ENCODE measurements at regions not wholly inside any gene's neighbourhood (a gene's known extent, or its start where the extent isn't known, plus 50 kb on each side); places are given as distances from the start of the nearest gene placed in this dataset.

DNA sequence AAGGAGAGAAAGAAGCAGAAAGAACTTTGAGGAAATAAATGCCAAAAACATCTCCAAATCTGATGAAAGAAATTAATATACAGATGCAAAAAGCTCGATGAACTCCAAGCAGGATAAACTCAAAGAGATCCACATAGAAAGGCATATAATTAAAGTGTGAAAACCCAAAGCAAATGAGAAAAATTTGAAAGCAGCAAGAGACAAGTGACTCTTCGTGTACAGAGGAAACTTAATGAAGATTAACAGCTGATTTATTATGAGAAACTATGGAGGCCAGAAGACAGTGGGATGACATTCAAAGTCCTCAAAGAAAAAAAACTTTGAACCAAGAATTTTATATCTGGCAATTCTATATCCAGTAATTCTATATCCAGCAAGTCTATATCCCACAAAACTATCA lies 163.0 kb upstream of the TMCC3 start:
- no peak for DNase-seq

DNA sequence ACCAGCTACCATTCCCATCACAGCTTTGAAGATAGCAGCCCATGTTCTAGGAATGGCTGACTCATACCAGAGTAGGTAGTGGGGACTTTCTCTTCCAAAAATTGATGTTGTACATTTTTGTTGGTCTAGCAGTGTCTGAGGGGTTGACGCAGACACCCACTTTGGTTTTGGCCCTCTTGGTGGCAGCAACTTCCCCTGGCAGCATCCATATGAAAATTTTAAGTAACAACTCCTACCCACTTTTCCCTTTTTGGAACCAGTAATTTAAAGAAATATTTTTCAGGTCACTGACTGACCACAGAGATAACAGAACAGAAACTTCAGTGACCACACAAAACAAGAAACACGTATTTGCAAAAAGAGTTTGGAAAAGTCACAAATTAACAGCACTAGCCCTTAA lies 162.0 kb upstream of the TMCC3 start:
- no peak for DNase-seq

DNA sequence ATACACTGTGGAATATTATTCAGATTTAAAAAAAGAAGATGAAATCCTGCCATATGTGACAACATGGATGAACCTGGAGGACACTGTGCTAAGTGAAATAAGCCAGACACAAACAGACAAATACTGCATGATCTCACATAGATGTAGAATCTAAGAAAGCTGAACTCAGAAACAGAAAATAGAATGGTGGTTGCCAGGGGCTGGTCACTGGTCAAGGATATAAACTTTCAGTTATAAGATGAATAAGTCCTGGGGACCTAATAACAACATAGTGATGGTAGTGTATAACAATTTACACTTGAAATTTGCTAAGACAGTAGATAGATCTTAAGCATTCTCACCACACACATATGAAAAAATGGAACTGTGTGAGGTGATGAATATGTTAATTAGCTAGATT lies 161.3 kb upstream of the TMCC3 start:
- DNase-seq = no peak

DNA sequence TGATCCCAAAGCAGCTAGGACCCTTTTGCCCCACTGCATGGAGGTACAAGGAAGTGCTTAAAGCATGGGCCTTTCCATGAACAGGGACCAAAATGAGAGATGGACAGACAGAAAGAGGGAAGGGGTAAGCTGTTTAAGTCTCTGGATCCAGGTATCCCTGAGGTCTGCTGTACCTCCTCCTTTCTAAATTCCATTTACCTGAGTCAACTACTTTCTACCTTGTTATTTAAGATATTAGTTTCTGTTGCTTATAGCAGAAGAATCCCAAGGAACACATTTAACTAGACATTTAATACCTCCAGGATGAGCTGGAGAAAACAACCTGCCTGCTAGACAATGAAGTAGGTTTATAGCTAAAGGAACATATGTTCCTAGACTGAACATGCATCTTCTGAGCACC lies 157.6 kb upstream of the TMCC3 start:
- DNase-seq = no peak

DNA sequence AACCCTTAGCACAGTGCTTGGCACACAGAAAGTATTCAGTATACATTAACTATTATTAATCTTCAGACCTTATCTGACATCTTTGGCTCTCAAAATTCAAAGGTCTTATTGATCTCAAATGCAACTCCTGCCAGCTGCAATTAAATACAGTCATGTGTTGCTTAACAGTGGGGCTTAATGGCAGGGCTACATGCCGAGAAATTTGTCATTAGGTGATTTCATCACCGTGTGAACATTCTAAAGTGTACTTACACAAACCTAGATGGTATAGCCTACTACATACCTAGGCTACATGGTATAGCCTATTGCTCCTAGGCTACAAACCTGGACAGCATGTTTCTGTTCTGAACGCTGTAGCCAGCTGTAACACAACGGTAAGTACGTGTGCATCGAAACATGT lies 156.3 kb upstream of the TMCC3 start:
- DNase-seq = no peak

DNA sequence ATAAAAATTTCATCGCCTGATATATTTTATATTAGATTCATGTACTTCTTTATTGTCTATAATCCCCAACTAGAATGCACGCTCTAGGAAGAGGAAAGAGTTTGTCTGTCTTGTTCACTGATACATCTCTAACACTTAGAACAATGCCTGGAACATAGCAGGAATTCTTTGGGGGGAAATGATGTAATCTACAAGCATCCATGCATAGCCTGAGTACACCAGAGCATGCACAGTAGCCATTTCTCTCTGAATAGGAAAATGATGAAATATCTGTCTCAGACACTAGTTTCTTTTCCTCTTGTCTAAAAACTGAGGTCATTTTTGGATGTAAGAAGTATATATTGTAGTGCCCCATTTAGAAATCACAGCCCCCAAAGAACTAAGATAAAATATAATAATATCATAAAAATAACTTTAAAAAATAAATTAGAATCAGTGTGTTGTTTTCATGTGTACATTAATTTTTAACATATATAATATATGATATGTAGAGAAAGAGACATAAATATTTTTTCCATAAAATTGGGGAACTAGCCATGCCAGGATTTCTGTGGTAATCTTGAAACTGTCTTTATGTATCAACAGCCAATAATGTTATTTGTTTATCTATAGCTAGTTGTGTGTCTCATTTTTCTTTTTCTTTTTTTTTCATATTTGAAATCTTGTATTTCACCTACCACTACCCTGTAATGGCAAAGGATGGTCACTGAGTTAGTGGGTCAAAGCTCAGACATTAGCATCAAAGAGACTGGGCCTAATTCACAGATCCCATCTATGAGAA lies 155.6 kb upstream of the TMCC3 start:
- DNase-seq = no peak

DNA sequence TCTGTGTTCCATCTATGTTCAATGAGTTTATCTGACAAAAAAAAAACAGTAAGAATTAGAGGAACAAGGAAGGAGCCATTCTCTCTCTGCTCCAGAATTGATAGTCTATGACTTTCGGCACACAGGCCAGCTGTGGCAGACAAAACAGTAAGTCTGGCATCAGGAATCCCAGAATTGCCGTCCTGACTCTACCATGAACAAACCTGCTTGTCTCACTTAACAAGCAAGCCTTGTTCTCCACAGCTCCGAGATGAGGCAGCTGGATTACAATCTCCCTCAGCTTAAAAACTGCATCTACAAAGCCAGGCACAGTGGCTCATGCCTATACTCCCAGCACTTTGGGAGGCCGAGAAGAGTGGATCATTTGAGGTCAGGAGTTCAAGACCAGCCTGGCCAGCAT lies 153.6 kb upstream of the TMCC3 start:
- DNase-seq = no peak

DNA sequence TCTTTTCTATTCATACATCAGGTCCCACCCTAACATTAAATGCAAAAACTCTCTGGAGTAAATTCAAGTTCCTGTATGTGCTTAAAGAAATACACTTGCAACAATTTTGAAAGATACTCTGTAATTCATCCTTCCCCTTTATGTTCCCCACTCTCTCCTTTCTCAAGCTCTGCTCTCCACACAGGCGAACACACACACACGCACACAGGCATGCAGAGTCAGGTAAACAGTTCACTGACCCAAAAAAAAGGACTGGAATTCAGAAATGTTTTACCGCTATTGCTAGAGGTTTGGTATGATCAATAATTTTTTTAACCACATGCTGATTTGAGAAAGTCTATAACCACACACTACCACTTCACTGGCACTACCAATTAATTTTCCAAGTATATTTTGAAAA lies 152.4 kb upstream of the TMCC3 start:
- no peak for DNase-seq

DNA sequence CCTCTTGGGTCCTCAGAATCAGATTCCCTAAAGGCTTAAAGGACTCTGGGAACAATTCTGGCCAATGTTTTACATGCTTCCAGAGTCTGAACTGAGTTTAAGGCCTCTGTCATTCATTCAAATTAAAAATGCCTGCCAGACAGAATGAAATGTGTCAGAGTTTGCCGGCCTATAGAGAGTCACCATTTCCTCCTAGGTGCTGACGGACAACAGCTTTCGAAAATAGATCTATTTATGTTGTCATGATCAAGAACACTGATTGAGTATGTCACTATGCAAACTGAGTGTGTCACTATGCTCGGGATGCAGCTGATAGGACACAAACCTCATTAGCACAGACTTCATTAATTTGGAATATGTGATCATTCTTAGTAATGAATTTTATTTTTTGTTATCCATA lies 151.4 kb upstream of the TMCC3 start:
- no peak for DNase-seq

DNA sequence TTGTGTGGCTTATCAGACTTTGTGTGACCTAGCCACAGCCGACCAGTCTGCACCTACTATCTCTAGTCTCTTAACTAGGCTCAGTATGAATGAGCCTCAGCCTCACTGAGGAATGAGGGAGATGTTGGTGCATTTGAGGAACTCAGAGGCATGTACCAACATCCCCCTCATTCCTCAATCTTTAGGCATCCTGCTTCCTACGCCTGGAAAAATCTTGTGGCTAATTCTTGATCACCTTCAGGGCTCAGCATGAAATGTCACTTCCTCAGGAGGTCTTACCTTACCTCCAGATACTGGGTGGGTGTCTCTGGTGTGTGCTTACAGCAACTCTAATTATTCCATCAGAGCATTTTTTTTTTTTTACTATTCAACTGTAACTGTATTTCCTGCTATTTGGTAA lies 148.8 kb upstream of the TMCC3 start:
- no peak for DNase-seq

DNA sequence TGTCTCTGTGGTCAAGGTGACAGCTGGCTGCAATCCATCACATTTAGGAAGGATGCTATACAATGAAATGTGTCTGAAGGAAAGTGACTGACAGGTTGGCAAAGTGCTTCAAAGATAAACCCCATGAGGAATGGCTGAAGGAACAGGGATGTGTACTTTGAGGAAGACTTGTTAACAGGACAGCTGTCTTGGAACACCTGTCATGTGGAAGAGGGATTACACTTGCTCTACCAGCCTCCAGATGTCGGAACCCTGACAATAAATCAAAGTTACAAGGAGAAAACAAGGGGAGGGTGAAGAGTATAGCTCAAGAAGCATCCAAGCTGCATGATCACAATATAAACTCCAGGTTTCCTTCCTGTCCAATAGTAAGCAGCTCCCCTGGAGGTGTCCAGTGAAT lies 147.8 kb upstream of the TMCC3 start:
- DNase-seq = no peak

DNA sequence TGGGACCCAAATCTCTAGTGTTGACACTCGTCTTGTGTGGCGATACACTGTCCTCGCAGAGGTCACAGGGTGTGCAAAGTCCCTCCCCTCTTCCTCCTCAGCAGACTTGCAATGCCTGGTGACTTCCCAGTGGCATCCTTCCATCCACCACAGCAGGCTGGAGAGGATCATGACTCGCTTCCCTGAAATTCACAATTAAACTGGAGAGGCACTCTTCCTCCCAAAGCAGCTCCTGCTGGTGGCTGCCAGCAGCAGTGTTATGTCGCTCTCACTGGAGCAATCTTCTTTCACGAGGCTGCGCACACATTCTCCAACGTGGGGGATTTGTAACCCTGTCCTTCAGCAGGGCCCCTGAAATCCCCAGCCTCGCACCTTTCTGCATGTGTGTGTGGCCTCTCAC lies 145.2 kb upstream of the TMCC3 start:
- no peak for DNase-seq

DNA sequence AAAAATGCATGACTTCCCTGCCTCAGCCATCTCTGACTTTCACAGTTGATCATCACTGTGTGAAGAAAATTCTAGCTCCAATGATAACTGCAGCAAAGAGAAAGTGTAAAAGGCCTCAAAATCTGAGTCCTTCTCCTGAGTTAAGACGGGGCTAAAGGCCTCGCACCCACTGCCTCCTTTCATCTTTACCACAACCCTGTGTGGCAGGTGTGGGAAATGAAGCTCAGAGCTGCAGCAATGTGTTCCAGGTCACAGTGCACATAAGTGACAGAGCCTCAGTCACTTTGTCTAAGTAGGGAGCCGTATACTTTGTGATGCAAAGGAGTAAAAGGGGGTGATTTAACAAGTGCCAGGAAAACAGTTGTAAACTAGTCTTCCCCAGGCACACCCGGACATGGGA lies 144.7 kb upstream of the TMCC3 start:
- DNase-seq = no peak

DNA sequence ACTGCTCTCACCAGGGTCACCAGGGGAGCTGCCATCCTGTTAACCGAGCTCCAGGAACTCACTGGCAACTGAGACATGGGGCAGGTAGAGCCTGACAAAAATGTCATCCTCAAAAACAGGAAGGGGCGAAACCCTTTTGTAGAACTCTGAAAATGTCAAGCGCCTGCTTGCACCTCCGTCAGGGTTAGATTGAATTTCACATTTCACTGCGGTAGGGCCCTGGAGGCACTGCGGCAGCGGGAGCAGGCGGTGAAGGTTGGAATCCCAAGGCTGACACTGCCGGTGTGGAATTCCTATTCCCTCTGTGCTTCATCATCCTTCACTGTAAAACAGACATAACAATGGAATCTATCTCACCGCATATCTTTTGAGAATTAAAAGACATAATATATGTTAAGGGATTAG lies 142.8 kb upstream of the TMCC3 start:
- DNase-seq = peak; percentile 5

DNA sequence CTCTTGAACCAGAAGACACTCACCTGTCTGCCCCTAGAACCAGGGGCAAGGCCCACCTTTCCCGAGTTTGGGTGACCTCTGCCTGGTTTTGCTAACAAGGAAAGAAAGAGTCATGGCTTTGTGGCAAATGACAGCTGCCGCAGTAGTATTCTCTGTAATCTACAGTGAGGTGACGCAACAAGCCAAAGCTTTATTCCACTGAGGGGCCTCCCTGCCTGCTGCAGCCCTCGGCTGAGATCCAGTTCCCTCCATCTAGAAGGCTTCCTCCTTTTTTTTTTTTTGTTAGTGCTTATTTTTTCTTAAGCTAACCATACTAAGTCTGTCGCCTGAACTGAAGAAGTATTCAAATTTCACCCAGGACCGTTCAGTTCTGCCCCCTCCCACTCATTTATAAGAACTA lies 142.3 kb upstream of the TMCC3 start:
- no peak for DNase-seq

DNA sequence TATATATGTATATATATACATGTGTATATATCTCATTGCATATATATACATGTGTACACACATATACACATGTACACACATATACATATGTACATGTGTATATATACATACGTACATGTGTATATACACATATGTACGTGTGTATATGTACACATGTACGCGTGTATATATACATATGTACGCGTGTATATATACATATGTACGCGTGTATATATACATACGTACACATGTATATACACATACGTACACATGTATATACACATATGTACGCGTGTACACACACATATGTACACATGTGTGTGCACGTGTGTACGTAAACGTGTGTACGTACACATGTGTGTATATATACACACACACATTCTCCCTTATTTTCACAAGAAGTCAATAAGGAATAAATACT lies 141.6 kb upstream of the TMCC3 start:
- no peak for DNase-seq

DNA sequence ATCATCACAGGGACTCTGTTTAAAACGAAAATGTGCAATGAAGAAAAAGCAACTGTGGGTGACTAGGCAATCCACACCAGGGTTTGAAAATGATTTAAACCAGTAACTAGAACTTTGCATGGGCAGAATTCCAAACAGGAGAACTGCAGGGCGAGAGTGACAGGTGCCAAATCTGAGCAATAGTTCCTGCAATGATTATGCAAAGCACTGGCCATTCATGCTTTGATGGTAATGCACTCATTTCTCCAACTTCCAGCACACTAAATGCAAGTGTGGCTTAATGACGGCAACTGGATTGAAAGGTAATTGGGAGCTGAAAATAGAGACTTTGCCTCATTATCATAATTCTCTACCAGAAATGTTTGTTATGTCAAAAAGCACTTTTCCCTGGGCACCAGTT lies 140.5 kb upstream of the TMCC3 start:
- DNase-seq = no peak

DNA sequence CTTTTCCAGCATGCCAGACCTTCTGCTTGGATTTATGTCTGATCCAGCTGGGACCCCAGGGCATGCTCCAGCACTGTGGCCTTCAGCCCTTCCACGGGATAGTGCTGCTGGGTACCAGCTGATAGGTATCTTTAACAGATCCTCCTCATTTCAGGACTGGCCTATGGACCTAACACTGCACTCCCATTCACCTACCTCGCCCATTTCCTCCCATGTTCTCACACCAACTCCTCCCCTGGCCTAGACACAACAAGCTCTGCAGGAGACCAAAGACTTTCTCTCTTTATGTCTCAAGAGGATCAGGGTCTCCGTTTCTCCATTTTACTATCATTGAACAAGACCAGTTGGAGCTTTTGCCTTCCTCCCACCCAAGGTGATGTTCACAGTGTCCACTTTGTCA lies 140.0 kb upstream of the TMCC3 start:
- no peak for DNase-seq

DNA sequence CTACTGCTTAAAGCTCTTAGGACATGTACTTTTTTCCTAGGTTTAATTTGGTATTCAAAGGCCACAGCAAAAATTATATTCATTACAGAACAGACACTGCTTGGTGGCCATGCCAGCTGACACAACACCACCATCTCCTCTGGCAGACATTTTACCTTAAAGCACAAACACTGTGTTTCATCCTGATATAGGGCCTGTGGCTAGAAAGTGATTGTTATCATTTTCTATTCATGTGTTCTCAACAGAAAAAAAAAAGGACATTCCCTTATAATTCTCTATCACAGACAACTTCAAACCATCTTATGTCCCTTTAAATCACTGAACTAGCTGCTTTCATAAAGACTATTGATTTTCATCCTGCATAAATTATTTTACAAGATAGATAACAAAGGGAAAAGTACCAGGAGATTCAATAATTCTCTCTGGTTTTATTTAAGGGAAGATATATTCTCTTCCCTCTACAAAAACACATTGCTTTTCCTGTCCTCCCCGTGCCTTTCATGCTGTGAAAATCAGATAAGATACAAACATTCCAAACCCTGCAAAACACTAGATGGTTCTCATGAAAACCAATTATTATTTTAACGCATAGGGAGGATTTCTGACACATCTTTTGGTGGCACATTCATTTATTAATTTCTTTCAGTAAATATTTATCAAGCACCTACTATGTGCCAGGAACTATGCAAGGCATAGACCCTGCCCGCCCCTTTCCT lies 139.3 kb upstream of the TMCC3 start:
- DNase-seq = no peak

DNA sequence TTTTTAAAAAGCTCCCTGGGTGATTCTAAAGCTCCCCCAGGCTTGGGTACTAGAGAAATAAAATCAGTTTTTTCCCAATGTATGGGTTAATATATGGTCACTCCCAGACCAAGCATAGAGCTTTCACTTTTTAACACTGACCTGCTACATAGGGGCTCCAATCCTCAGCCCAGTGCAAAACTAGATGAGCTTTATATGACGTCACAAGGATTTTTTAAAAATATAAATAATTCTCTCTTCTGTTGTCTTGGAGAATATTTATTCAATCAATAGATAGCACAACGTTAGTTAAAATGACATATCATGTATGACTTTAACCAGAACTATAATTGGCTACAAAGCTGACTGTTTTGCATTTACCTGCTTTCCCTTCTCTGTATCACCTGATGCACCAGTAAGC lies 137.9 kb upstream of the TMCC3 start:
- DNase-seq = no peak

DNA sequence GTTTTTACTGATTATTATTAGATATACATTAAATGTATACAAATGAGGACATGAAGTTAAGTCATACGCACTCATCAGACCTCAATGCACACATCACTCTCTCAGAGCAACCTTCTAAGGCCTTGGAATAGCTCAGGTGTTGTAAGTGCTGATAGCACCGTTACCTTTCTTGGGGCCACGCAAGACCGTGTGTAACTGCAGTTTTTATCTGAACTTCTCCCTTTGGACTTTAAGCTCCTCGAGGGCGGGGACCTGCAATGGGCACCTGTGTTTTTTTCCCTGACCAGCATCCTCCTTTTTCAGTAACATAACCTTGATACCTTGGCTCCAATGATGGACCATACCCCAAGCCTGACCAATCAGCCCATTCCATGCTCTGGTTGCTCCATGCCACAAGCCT lies 136.5 kb upstream of the TMCC3 start:
- DNase-seq = no peak

DNA sequence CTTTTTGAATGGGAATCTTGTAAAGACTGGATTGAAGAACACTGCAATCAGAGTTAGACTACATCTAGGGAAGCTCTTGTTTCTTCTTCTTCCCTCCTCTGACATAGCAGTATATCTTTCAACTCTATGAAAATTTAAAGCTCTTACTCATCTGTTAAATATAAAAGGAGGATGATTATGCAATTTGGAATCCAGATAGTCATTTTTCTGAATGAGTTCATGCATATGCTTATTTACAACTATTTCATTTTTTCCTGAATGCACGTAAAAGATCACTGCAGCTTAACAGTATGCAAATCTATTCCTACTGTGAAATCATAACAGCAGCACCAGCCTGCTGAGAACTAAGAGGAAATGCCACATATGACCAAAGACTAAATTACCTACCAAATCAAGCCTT lies 133.5 kb upstream of the TMCC3 start:
- no peak for DNase-seq

DNA sequence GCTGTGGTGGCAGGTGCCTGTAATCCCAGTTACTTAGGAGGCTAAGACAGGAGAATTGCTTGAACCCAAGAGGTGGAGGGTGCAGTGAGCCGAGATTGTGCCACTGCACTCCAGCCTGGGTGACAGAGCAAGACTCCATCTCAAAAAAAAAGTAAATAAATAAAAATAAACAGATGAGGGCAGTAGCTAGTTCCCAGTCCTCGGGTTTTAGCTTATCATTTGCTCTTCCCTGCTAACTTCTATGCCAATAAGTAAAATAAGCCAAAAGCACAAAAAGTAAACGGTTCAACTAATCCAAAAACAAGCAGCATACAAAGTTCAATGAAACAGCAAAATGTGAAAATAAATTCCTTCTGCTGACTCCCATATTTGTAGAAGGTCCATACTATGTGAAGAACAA lies 133.0 kb upstream of the TMCC3 start:
- no peak for DNase-seq

DNA sequence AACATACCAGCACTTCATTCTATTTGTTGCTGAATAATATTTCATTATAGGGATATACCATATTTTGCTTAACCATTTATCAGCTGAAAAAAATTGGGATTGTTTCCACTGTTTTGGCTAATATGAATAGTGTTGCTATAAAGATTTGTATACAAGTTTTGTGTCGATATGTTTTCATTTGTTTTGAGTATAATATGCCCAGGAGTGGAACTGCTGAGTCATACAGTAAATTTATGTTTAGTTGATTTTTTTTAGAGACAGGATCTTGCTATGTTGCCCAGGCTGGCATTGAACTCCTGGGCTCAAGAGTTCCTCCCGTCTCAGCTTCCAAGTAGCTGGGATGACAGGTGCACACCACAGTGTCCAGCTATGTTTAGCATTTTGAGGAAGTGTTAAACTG lies 131.5 kb upstream of the TMCC3 start:
- DNase-seq = no peak

DNA sequence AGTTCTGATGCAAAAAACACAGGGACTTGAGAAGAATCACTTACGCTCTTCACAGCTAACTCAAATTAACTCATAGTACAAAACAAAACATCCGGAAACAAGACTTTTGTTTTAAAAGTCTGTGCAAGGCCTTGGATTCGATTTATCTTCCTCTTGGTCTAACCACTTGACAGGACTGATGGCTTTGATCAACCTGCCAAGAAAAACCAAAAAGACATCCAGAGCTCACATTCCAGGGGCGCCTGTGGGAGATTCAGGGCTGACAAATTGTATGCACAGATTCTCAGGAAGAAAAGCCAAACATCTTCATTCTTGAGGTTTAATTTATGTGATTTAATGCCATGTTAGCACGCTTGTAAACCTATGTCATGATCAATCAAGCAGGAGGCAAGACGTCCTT lies 129.1 kb upstream of the TMCC3 start:
- DNase-seq = no peak
